Transverse colon (tissue), 4 donors: ENCODE measurements at regions not wholly inside any gene's neighbourhood (a gene's known extent, or its start where the extent isn't known, plus 50 kb on each side); places are given as distances from the start of the nearest gene placed in this dataset.
"Not testable (repeated sequence)": the region's sequence is repeated elsewhere in the genome, so short reads cannot be mapped to it uniquely, and the experiment has no call there.

Experiments used
- CTCF ChIP-seq, 5 experiments: fragments of 200-600 bp in 3 of 5; fragments of 450-650 bp in 2 of 5; sonication (generic) in 3 of 5; IDR thresholded peaks; 1 replicate in 2 of 5; 2 replicates in 3 of 5; pipeline ENCODE4 v1.5.1; 2016 to 2017; ENCODE audit warnings: antibody characterized with exemption in 5 of 5, inconsistent platforms in 3 of 5, mild to moderate bottlenecking in 2 of 5, moderate library complexity in 1 of 5
- EP300 ChIP-seq: sonication (generic); formaldehyde crosslinking; IDR thresholded peaks from one replicate; pipeline ENCODE4 v1.6.1; 2017; ENCODE audit warnings: antibody characterized with exemption, low read depth
- POLR2A ChIP-seq: fragments of 450-650 bp; IDR thresholded peaks from one replicate; pipeline ENCODE4 v1.6.1; 2016; ENCODE audit warnings: antibody characterized with exemption, mild to moderate bottlenecking, moderate library complexity
- POLR2AphosphoS5 ChIP-seq, 3 donors: sonication (generic); formaldehyde crosslinking; IDR thresholded peaks; one replicate each; pipeline ENCODE4 v1.6.1; 2016; ENCODE audit warnings: antibody characterized with exemption in 3 of 3

- not testable (repeated sequence) for TF ChIP-seq POLR2A; POLR2AphosphoS5 (IDR thresholded peaks at IDR 0.05); CTCF (IDR thresholded peaks at IDR 0.05); EP300
These were observed 207.4 kb downstream of the BCAS1 start for GRCh38 chr20:53863039-53863438.
